ENCODE measurements at regions not wholly inside any gene's neighbourhood (a gene's known extent, or its start where the extent isn't known, plus 50 kb on each side); places are given as distances from the start of the nearest gene placed in this dataset.
"Not testable (repeated sequence)": the region's sequence is repeated elsewhere in the genome, so short reads cannot be mapped to it uniquely, and the experiment has no call there.

DNA sequence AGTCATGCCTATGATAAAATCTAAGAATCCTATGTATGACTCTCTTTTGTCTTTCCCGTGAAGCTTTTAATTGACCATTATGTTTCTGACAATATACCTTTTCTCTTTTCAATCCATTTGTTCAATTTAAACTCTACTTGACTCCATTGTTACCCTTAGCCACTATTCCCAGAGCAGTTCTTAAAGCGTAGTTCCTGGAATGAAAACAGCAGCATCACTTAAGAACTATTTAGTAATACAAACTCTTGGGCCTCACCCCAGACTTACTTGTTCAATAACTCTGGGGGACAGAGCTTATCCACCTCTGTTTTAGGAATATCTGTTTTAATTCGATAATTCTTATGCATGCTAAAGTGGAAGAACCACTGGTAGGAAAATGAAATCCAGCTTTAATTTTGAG, 358.4 kb downstream of the PRR32 start:
- Mint-ChIP-seq H3K27ac (ENCODE audit: unreplicated experiment) (no peak overlapping the region), H3K9me3 (ENCODE audit: unreplicated experiment) (peaks cover 25% of the 10 kb centered on the region), H3K4me3 (ENCODE audit: unreplicated experiment) (no peak overlapping the region), H3K27me3 (ENCODE audit: unreplicated experiment) (no peaks in the 10 kb centered on the region), H3K36me3 (ENCODE audit: unreplicated experiment) (no peaks in the 10 kb centered on the region), H3K4me1 (ENCODE audit: unreplicated experiment) (no peaks in the 10 kb centered on the region)
- DNase-seq (ENCODE audit: extremely low spot score, unreplicated experiment), result no peak
- TF ChIP-seq, protein P1, sequence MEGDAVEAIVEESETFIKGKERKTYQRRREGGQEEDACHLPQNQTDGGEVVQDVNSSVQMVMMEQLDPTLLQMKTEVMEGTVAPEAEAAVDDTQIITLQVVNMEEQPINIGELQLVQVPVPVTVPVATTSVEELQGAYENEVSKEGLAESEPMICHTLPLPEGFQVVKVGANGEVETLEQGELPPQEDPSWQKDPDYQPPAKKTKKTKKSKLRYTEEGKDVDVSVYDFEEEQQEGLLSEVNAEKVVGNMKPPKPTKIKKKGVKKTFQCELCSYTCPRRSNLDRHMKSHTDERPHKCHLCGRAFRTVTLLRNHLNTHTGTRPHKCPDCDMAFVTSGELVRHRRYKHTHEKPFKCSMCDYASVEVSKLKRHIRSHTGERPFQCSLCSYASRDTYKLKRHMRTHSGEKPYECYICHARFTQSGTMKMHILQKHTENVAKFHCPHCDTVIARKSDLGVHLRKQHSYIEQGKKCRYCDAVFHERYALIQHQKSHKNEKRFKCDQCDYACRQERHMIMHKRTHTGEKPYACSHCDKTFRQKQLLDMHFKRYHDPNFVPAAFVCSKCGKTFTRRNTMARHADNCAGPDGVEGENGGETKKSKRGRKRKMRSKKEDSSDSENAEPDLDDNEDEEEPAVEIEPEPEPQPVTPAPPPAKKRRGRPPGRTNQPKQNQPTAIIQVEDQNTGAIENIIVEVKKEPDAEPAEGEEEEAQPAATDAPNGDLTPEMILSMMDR (IDR thresholded peaks at IDR 0.05), result no peak

- TF ChIP-seq, protein P1 (IDR thresholded peaks at IDR 0.05), result no peak
- H3K4me1 Mint-ChIP-seq (ENCODE audit: unreplicated experiment), result no peaks in the 10 kb centered on the region
- H3K27ac Mint-ChIP-seq (ENCODE audit: unreplicated experiment), result no peak overlapping the region
- peaks cover 26% of the 10 kb centered on the region for H3K9me3 Mint-ChIP-seq (ENCODE audit: unreplicated experiment)
- no peak overlapping the region for H3K4me3 Mint-ChIP-seq (ENCODE audit: unreplicated experiment)
- no peak for DNase-seq (ENCODE audit: extremely low spot score, unreplicated experiment)
- no peaks in the 10 kb centered on the region for H3K36me3 Mint-ChIP-seq (ENCODE audit: unreplicated experiment)
- H3K27me3 Mint-ChIP-seq (ENCODE audit: unreplicated experiment), result no peaks in the 10 kb centered on the region
These were observed 367.6 kb downstream of the PRR32 start for GRCh38 chrX:127187095-127187494.

- Mint-ChIP-seq H3K36me3 (ENCODE audit: unreplicated experiment) (no peaks in the 10 kb centered on the region), H3K9me3 (ENCODE audit: unreplicated experiment) (peaks cover 27% of the 10 kb centered on the region), H3K4me3 (ENCODE audit: unreplicated experiment) (no peak overlapping the region), H3K27me3 (ENCODE audit: unreplicated experiment) (no peaks in the 10 kb centered on the region), H3K27ac (ENCODE audit: unreplicated experiment) (no peak overlapping the region), H3K4me1 (ENCODE audit: unreplicated experiment) (no peaks in the 10 kb centered on the region)
- DNase-seq (ENCODE audit: extremely low spot score, unreplicated experiment), result no peak
- TF ChIP-seq, protein P1 (IDR thresholded peaks at IDR 0.05), result no peak
These were observed 370.9 kb downstream of the PRR32 start for GRCh38 chrX:127190381-127190780.

GRCh38 chrX:127207326-127207725, 387.8 kb downstream of the PRR32 start:
- Mint-ChIP-seq H3K36me3 (ENCODE audit: unreplicated experiment) (no peaks in the 10 kb centered on the region), H3K27ac (ENCODE audit: unreplicated experiment) (no peak overlapping the region), H3K4me1 (ENCODE audit: unreplicated experiment) (no peaks in the 10 kb centered on the region), H3K27me3 (ENCODE audit: unreplicated experiment) (no peaks in the 10 kb centered on the region), H3K9me3 (ENCODE audit: unreplicated experiment) (peaks cover 51% of the 10 kb centered on the region), H3K4me3 (ENCODE audit: unreplicated experiment) (no peak overlapping the region)
- TF ChIP-seq, protein P1 (IDR thresholded peaks at IDR 0.05), result no peak
- DNase-seq (ENCODE audit: extremely low spot score, unreplicated experiment), result no peak

DNA sequence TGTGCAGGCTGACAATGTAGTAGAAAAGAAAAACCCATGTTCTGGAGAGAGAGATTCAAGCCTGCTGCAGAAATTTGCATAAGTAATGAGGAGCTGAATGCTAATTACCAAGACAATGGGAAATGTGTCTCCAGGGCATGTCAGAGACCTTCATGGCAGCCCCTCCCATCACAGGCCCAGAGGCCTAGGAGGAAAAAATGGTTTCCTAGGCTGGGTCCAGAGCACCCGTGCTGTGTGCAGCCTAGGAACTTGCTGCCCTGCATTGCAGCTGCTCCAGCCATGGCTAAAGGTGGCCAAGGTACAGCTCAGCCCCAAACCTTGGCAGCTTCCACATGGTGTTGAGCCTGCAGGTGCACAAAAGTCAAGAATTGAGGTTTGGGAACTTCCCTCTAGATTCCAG, 402.3 kb downstream of the PRR32 start:
- not testable (repeated sequence) for H3K4me1 Mint-ChIP-seq (ENCODE audit: unreplicated experiment); H3K36me3 Mint-ChIP-seq (ENCODE audit: unreplicated experiment); H3K27ac Mint-ChIP-seq (ENCODE audit: unreplicated experiment); H3K4me3 Mint-ChIP-seq (ENCODE audit: unreplicated experiment); H3K27me3 Mint-ChIP-seq (ENCODE audit: unreplicated experiment); DNase-seq (ENCODE audit: extremely low spot score, unreplicated experiment)
- H3K9me3 Mint-ChIP-seq (ENCODE audit: unreplicated experiment), result peaks cover 26% of the 10 kb centered on the region

DNA sequence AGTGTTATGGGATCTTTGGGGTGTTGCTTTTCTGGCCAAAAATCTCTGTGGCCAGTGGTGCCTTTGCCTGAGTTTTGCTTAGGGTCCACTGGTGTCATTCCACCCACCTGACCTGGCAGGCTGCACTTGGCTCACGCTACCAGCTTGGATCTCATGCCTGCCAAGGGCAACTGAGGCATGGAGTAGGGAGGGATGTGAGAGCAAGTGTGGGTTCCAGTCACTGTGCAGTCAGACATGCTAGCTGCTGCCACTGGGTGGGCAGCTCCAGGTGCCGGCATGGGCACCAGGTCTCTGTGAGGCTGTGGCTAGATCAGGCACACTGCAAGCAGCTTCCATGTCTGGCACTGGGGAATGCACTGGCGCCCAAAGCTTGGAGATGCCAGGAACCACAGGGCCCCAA, 424.1 kb downstream of the PRR32 start:
- H3K27ac Mint-ChIP-seq (ENCODE audit: unreplicated experiment), result no peak overlapping the region
- no peaks in the 10 kb centered on the region for H3K4me1 Mint-ChIP-seq (ENCODE audit: unreplicated experiment)
- no peak for DNase-seq (ENCODE audit: extremely low spot score, unreplicated experiment)
- no peaks in the 10 kb centered on the region for H3K27me3 Mint-ChIP-seq (ENCODE audit: unreplicated experiment)
- H3K9me3 Mint-ChIP-seq (ENCODE audit: unreplicated experiment), result peaks cover 43% of the 10 kb centered on the region
- no peak overlapping the region for H3K4me3 Mint-ChIP-seq (ENCODE audit: unreplicated experiment)
- H3K36me3 Mint-ChIP-seq (ENCODE audit: unreplicated experiment), result no peaks in the 10 kb centered on the region
- TF ChIP-seq, protein P1 (IDR thresholded peaks at IDR 0.05), result no peak
